ENCODE measurements at regions not wholly inside any gene's neighbourhood (a gene's known extent, or its start where the extent isn't known, plus 50 kb on each side); places are given as distances from the start of the nearest gene placed in this dataset.

GRCh38 chr2:57990118-57990725 lies 56.4 kb upstream of the VRK2 start:
- no peaks in the 10 kb centered on the region for H3K9me3 ChIP-seq
- no peak for DNase-seq
- H3K27ac ChIP-seq = no peak overlapping the region
- H3K36me3 ChIP-seq = no peaks in the 10 kb centered on the region
- H3K4me3 ChIP-seq = no peak overlapping the region
- H3K4me1 ChIP-seq = no peaks in the 10 kb centered on the region
- no peaks in the 10 kb centered on the region for H3K27me3 ChIP-seq
- TF ChIP-seq POLR2A (IDR thresholded peaks at IDR 0.05) = no peak
- TF ChIP-seq CTCF (IDR thresholded peaks at IDR 0.05) = no peak

Small RNA genes lying in the stretch of these regions (small RNA-seq; reads per million reads assigned to genes)
- gene PPIAP63 (0 reads per million in 2 donors), gene RF00592 (0 reads per million in 2 donors)
